ENCODE measurements at regions not wholly inside any gene's neighbourhood (a gene's known extent, or its start where the extent isn't known, plus 50 kb on each side); places are given as distances from the start of the nearest gene placed in this dataset.
"Not testable (repeated sequence)": the region's sequence is repeated elsewhere in the genome, so short reads cannot be mapped to it uniquely, and the experiment has no call there.

DNA sequence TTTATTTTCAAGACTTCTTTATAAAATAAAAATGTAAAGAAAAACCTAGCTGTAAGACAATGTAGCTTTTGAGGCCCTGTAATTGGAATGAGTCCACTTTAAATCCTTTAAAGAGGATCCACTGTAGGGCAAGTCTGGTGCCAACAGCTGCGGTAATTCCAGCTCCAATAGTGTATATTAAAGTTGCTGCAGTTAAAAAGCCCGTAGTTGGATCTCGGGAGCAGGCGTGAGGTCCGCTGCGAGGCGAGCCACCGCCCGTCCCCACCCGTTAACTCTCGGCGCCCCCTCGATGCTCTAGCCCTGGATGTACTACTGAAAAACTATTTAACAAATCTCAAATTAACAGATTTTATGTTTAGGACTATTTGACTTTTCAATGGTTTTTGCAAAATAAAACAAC, 414.7 kb upstream of the SEMA3C start:
- no peak for DNase-seq

- peak; percentile 57 for DNase-seq
Measured at GRCh38 chr7:81333004-81333403, 414.2 kb upstream of the SEMA3C start.

DNA sequence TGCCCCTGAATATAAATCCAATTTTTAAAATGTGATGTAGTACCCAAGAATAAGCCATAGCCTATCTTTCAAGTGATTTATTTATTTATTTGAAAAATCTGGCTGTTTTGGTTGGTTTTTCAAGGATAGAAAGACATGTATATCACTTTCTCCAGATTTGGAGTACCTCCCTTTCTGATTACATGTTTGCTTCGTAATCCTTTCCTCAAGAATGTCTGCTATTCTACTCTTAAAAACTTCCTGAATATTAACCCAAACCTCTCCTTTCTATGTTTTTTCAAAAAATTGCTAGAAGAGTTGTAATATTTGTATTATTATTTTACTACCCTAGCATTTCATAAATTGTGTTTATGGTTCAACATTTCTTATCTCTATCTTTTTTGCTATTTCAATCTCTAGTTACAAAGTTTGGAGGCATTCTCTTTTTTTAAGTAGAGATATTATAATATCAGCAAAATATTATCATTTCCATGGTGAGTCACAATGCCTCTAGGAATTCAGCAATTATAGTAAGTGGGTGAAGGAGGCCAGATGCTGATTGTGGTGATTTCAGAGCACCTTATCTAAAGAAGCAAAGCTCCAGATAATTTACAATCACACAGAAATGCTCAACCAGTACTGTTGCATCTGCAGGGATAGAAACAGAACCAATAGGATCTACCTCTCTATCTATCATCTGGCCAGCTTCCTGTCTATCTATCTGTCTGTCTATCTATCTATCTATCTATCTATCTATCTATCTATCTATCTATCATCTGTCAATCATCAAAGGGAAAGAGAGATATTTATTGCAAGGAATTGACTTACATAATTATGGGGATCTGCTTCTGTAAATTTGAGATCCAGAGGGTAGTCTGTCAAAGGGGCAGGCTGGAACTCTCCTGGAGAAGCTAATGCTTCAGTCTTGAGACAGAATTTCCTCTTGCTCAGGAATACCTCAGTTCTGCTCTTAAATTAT, 412.5 kb upstream of the SEMA3C start:
- DNase-seq: peak; percentile 16

DNA sequence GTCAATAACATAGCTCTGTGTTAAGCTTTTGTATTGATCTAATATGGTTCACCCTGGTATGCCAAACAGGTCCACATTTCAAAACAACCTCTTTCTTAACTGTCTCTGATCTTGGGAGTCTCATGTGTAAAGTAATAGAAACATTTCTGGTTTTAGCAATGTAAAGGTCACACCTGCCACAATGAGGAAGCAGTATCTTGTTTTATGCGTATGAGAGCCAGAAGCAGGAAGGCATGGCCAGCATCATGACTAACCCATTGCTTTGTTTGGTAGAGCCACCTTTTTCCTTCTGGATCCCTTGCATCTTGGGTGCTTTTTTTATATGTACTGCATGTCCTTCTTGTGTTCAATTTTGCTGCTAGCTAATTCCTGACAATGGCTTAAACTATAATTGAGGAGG, 411.3 kb upstream of the SEMA3C start:
- no peak for DNase-seq

GRCh38 chr7:81327468-81328266, 408.8 kb upstream of the SEMA3C start:
- peak; percentile 27 for DNase-seq

DNA sequence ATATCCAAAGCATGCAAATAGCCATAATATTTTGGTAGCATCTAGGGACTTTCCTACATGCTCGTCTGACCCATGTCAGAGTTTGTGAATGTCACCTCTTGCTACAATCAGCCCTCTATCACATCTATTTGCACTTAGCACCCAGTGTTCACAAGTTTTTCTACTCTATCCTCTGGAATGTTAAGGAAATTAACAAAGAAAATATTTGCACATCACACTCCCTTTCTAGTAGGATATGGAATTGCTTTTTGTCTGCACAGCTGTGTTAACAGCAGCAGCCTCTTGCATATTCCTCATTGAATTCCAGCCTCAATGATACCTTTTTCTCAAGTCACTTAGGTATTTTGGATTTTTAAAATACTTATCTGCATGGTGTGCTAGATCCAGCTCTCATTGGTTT, 403.1 kb upstream of the SEMA3C start:
- DNase-seq: no peak

GRCh38 chr7:81317741-81318140, 398.9 kb upstream of the SEMA3C start:
- DNase-seq: no peak

- DNase-seq: peak; percentile 26
Measured at GRCh38 chr7:81308643-81309322, 389.9 kb upstream of the SEMA3C start.

GRCh38 chr7:81301815-81302214, 383.0 kb upstream of the SEMA3C start:
- DNase-seq: no peak

DNA sequence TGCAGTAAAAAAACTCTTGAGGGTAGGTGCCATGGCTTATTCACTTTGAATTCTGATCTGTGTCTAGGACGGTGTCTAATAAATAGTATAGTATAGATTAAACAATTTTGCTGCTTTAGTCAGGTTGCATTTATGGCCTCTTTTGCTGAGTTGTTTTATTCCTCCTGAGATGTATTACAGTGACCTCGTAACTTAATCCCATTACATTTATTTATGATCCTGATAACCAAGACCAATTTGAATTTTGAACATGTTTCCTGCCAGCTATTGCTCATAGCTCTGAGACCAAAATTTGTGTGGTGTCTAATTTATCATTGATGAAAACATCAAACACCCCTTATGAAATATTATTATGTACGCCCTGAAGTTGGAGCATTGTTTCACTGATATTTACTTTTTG, 381.9 kb upstream of the SEMA3C start:
- no peak for DNase-seq

DNA sequence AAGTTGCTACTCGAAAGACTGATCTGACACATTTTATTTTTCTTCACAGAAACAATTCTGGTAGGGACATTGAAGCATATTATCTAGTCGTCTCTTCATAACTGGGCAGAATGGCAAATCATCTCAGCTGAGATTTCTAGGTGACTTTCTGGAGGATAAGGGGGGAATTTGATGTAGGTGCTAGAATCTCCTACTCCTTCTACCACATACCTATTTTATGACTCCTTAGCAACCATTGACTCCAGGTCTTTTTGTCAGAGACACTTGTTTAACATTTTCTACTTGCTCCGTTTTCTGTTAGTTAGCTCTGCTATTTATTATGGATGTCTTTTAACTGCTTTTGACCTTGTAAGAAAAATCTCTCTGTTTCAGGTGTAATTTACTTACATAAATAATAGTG, 380.9 kb upstream of the SEMA3C start:
- DNase-seq: peak; percentile 3

- peak; percentile 96 for DNase-seq
Measured at GRCh38 chr7:81298951-81299666, 380.3 kb upstream of the SEMA3C start.

DNA sequence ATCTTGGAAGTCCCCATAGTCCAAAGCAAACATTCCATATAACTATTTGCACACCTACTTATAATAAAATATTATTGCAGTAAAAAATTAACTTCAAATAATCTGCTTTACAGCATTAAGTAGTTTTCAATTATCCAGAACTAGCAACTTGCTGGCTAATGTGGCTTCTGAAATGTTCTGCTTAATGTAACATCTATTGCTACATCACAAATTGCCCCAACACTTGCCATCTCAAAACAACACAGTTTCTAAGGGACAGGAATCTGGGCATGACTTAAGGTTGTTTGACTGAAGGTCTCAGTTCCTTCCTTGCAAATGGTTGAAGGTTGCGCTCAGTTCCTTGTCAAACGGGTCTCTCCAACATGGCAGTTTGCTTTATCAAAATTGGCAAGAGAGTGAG, 378.5 kb upstream of the SEMA3C start:
- DNase-seq: no peak

DNA sequence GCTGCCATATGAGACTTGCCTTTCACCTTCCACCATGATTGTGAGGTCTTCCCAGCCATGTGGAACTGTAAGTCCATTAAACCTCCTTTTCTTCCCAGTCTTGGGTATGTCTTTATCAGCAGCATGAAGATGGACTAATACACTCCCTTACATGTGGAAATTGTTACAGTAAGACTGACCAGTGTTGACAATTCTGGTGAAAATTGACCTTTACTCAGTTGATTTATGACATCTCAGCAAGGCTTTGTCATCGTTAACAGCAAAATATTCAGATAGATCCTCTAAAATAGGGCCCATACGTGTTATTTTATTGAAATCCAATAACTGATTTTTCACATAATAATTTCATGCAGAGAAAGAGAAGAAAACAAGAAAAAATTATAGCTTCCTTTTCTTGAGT, 377.9 kb upstream of the SEMA3C start:
- no peak for DNase-seq

GRCh38 chr7:81294897-81295515, 376.2 kb upstream of the SEMA3C start:
- no peak for DNase-seq

DNA sequence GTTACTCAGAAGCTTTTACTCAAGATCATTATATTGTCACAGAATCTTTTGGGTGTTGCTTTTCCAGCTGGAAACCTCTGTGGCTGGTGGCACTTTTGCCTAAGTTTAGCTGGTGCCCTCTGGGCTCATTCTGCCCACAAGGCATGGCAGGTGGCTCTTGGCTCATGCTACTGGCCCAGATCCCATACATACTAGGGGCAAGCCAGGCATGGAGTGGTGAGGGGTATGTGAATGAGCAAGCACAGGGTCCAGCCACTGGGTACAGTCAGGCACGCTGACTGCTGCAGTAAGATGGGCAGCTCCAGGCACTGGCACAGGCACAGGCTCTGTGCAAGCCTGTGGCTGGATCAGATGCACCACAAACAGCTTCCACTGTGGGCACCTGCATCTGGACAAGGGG, 375.0 kb upstream of the SEMA3C start:
- DNase-seq: no peak

DNA sequence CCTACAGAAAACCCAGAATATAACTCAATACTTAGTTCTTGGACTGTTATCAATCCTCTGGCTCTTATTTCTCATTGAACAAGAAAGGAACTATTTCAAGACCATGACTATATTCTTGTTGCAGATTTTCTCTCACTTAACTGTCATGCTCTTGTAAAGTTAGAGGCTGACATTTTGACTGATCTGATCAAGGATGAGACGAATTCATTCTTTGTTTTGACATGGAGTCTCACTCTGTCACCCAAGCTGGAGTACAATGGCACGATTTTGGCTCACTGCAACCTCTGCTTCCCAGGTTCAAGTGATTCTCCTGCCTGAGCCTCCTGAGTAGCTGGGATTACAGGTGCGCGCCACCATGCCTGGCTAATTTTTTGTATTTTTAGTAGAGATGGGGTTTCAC, 367.9 kb upstream of the SEMA3C start:
- DNase-seq: not testable (repeated sequence)

- peak; percentile 92 for DNase-seq
Measured at GRCh38 chr7:81285142-81285871, 366.5 kb upstream of the SEMA3C start.

DNA sequence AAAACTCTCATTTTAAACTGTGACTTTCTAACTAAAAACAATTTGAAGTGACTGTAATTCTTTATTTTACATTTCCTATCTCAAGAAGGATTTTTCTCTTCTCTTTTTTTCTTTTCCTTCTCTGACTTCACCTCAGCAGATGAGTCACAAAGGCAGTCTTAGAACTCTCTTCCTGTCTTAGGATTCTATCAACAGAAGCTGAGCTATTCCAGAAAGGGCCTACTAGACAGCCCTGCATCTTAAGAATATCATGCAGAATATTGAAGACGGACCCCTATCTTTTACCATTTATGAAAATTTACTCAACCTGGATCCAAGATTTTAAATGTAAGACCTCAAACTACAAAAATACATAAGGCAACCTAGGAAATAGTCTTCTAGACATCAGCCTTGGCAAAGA, 365.7 kb upstream of the SEMA3C start:
- peak; percentile 69 for DNase-seq

DNA sequence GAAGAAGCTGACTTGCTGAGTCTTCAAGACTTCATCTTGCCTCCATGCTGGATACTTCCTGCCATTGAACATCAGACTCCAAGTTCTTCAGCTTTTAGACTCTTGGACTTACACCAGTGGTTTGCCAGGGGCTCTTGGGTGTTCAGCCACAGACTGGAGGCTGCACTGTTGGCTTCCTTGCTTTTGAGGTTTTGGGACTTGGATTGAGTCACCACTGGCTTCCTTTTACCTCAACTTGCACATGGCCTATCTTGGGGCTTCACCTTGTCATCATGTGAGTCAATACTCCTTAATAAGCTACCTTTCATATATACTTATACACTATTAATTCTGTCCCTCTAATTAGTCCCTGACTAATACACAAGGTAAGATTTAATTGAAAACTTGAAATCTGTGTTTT, 361.7 kb upstream of the SEMA3C start:
- DNase-seq: peak; percentile 5

GRCh38 chr7:81277691-81278090, 358.8 kb upstream of the SEMA3C start:
- no peak for DNase-seq

Measured in fibroblast of skin of right biceps (primary cell).